A549 (cell line): ENCODE measurements at regions not wholly inside any gene's neighbourhood (a gene's known extent, or its start where the extent isn't known, plus 50 kb on each side); places are given as distances from the start of the nearest gene placed in this dataset.

Source experiments
- ATAC-seq, 2 experiments: fragments of 200-7000 bp in 1 of 2; fragments of >200 bp in 1 of 2; cut with Nextera tagmentation in 1 of 2; cut with Tn5 transposase in 1 of 2; 3 replicates each; pipeline versions ENCODE4 v1.8.0 to v1.9.1; 2018 to 2020; ENCODE audit warnings: mild to moderate bottlenecking in 1 of 2, moderate library complexity in 1 of 2
- CTCF ChIA-PET: fragments of 300-600 bp; sonication (Branson Sonifier 250); formaldehyde crosslinking; extraction: SDS; loops from one replicate; lab custom pipeline; 2021; ENCODE audit warnings: antibody characterized with exemption, inconsistent platforms; lab: Yijun Ruan, JAX
- POLR2A ChIA-PET: fragments of 350-600 bp; formaldehyde crosslinking; extraction: SDS; loops from one replicate; lab custom pipeline; 2021; ENCODE audit warnings: antibody characterized with exemption, inconsistent platforms; lab: Yijun Ruan, JAX
- DNase-seq, 2 experiments: peaks; one replicate each; pipeline versions ENCODE4 v3.0.0 to v3.0.0-alpha.2; 2011 to 2016; ENCODE audit warnings: low read depth in 1 of 2, low spot score in 1 of 2
- FAIRE-seq: peaks from 2 replicates; lab custom pipeline; 2011; peaks lifted over from hg19 to GRCh38; lab: Jason Lieb, UNC
- H3K27ac ChIP-seq, 2 experiments: fragments of >200 bp; sonication (Bioruptor Twin); formaldehyde crosslinking; 3 replicates each; pipeline ENCODE4 v1.5.1; 2016 to 2017
- H3K4me1 ChIP-seq: fragments of >200 bp; sonication (Bioruptor Twin); formaldehyde crosslinking; 3 replicates; pipeline ENCODE4 v1.6.1; 2016
- H3K4me2 ChIP-seq: fragments of >200 bp; sonication (Bioruptor Twin); formaldehyde crosslinking; 3 replicates; pipeline ENCODE4 v1.6.1; 2016
- H3K4me3 ChIP-seq: fragments of >200 bp; sonication (Bioruptor Twin); formaldehyde crosslinking; 3 replicates; pipeline ENCODE4 v1.5.1; 2016
- H3K9me3 ChIP-seq: fragments of >200 bp; sonication (Bioruptor Twin); formaldehyde crosslinking; 3 replicates; pipeline ENCODE4 v1.6.1; 2016
- BHLHE40 ChIP-seq: IDR thresholded peaks from 2 replicates; pipeline ENCODE4 v1.6.1; 2012; ENCODE audit warnings: low read depth, low read length, inconsistent platforms
- CHD2 ChIP-seq: fragments of 150-350 bp; IDR thresholded peaks from 2 replicates; pipeline ENCODE4 v1.6.1; 2014; ENCODE audit warnings: low read length; ENCODE audit not compliant: partially characterized antibody
- EHF ChIP-seq: fragments of 250-450 bp; sonication (Bioruptor Pico); IDR thresholded peaks from 2 replicates; pipeline ENCODE4 v1.5.0; 2020; ENCODE audit warnings: mild to moderate bottlenecking
- EHMT2 ChIP-seq: fragments of 200-600 bp; sonication (generic); IDR thresholded peaks from 2 replicates; pipeline ENCODE4 v1.6.1; 2016; ENCODE audit warnings: antibody characterized with exemption, low read depth, mild to moderate bottlenecking, moderate library complexity
- EP300 ChIP-seq, 2 experiments: fragments of >200 bp; sonication (Bioruptor Twin); formaldehyde crosslinking; IDR thresholded peaks; 2 replicates in 1 of 2; 3 replicates in 1 of 2; pipeline ENCODE4 v1.6.1; 2016 to 2017
- ESRRA ChIP-seq: fragments of 150-350 bp; IDR thresholded peaks from 2 replicates; pipeline ENCODE4 v1.6.1; 2014; ENCODE audit warnings: mild to moderate bottlenecking, low read length, borderline replicate concordance
- FOSL2 ChIP-seq, 2 experiments: fragments of 450-650 bp in 1 of 2; fragments of >200 bp in 1 of 2; sonication (Bioruptor Twin) in 1 of 2; formaldehyde crosslinking; IDR thresholded peaks; 2 replicates each; pipeline versions ENCODE4 v1.5.0 to v1.6.1; 2016 to 2020; ENCODE audit warnings: mild to moderate bottlenecking in 1 of 2, moderate library complexity in 1 of 2
- HEYL ChIP-seq: fragments of 250-450 bp; sonication (Bioruptor Pico); IDR thresholded peaks from 2 replicates; pipeline ENCODE4 v1.8.0; 2021; ENCODE audit warnings: mild to moderate bottlenecking, moderate library complexity
- JUN ChIP-seq, 2 experiments: fragments of >200 bp; sonication (Bioruptor Twin); formaldehyde crosslinking; IDR thresholded peaks; 2 replicates in 1 of 2; 3 replicates in 1 of 2; pipeline ENCODE4 v1.6.1; 2016 to 2017
- MAFK ChIP-seq: fragments of 450-650 bp; IDR thresholded peaks from 2 replicates; pipeline ENCODE4 v1.6.1; 2014; ENCODE audit not compliant: partially characterized antibody
- MAZ ChIP-seq: fragments of 150-350 bp; IDR thresholded peaks from 2 replicates; pipeline ENCODE4 v1.6.1; 2014; ENCODE audit warnings: antibody characterized with exemption, low read depth, low read length, borderline replicate concordance
- NFE2L2 ChIP-seq: fragments of 150-350 bp; conservative IDR thresholded peaks from 2 replicates; pipeline ENCODE4 v1.6.1; 2014; ENCODE audit warnings: low read length
- NR3C1 ChIP-seq: fragments of >200 bp; sonication (Bioruptor Twin); formaldehyde crosslinking; IDR thresholded peaks from 3 replicates; pipeline ENCODE4 v1.6.1; 2017
- PHF8 ChIP-seq: fragments of 200-600 bp; sonication (generic); IDR thresholded peaks from 2 replicates; pipeline ENCODE4 v1.6.1; 2016; ENCODE audit warnings: low read depth, mild to moderate bottlenecking, antibody characterized with exemption, moderate library complexity, borderline replicate concordance
- POLR2A ChIP-seq: IDR thresholded peaks from 2 replicates; pipeline ENCODE4 v1.6.1; 2012; ENCODE audit warnings: mild to moderate bottlenecking, low read length
- RARB ChIP-seq: fragments of 250-450 bp; sonication (Bioruptor Pico); IDR thresholded peaks from 2 replicates; pipeline ENCODE4 v1.8.0; 2021; ENCODE audit warnings: mild to moderate bottlenecking, moderate library complexity
- REST ChIP-seq: fragments of 200-600 bp; sonication (generic); IDR thresholded peaks from 2 replicates; pipeline ENCODE4 v1.6.1; 2016; ENCODE audit warnings: antibody characterized with exemption, mild to moderate bottlenecking, moderate library complexity
- RFX5 ChIP-seq: fragments of 450-650 bp; IDR thresholded peaks from 2 replicates; pipeline ENCODE4 v1.7.1; 2014; ENCODE audit warnings: antibody characterized with exemption, mild to moderate bottlenecking, moderate library complexity
- TFCP2L1 ChIP-seq: fragments of 250-450 bp; sonication (Bioruptor Pico); IDR thresholded peaks from 2 replicates; pipeline ENCODE4 v1.5.0; 2021; ENCODE audit warnings: mild to moderate bottlenecking
- ZFP36 ChIP-seq: fragments of 450-650 bp; IDR thresholded peaks from 2 replicates; pipeline ENCODE4 v1.6.1; 2014; ENCODE audit warnings: borderline replicate concordance; ENCODE audit not compliant: partially characterized antibody
- ZNF302 ChIP-seq: fragments of 250-450 bp; sonication (Bioruptor Pico); IDR thresholded peaks from 2 replicates; pipeline ENCODE4 v1.9.0; 2021; ENCODE audit warnings: inconsistent platforms, mild to moderate bottlenecking, moderate library complexity
- WGBS: methylation state at CpG from one replicate; pipeline ENCODE4 v1.1.6; 2017; ENCODE audit errors: missing lambda C conversion rate; 5-methylcytosine and 5-hydroxymethylcytosine counted together
- TF ChIP-seq, protein P1 (sequence below): fragments of 250-450 bp; sonication (Bioruptor Pico); IDR thresholded peaks from 2 replicates; pipeline ENCODE4 v1.5.0; 2020; ENCODE audit warnings: low read depth, mild to moderate bottlenecking, moderate library complexity
- TF ChIP-seq, protein P2 (sequence below): fragments of 150-350 bp; IDR thresholded peaks from 2 replicates; pipeline ENCODE4 v1.6.1; 2014; ENCODE audit warnings: low read depth, mild to moderate bottlenecking, low read length

DNA sequence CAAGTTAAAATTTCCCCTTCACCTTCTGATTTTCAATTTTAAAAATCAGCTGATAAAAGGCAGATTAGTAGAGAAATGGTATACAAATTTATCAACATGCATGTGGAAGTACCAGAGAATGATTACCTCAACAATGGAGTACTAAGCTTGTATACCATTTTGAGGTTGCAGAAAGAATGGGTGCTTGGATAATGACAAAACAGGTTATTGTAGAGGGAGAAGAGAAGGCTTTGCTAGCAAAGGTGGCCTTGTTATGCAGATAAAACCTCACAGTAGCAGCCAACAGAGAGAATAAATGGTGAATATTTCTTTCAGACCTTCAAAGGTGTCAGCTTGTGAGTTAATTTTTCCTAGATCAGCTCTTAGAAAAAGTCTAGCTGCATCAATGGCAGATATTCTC is 1174.9 kb upstream of the ADGRL4 start:
- TF ChIP-seq EHF (CRISPR knock-in tag) (no peak), MAFK (no peak), BHLHE40 (no peak), MAZ (no peak)
- no peaks in the 10 kb centered on the region for H3K9me3 ChIP-seq
- no peak overlapping the region for H3K27ac ChIP-seq
- H3K4me3 ChIP-seq: no peak overlapping the region
- no peak for FAIRE-seq
- H3K4me1 ChIP-seq: no peaks in the 10 kb centered on the region
- no peak overlapping the region for H3K4me2 ChIP-seq
- no peak for ATAC-seq
- CTCF ChIA-PET: no interaction called here
- no peak for DNase-seq
- POLR2A ChIA-PET: no interaction called here

DNA sequence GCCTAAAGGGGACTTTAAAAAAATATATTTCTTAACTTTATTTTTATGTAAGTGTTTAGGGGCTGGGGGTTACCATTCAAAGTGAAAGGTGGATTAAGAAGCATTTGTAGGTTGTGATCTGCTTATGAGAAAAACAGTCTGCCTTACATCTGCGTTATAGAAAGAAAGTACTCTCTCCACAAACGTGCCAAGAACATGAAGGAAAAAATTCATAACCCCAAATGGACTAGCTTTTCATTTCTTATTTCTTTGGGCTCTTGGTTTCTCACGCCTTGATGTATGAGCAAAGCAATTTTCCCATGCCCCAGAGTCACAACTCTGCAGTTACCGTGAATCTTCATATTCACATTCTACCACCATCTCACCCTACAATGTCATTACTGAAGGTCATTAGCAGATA is 1165.1 kb upstream of the ADGRL4 start:
- CTCF ChIA-PET: interaction anchor here (1.1 kb wide), 1 partner anchor 20 kb away, joined by 3 read pairs; no protein-coding TSS in a partner anchor
- Histone ChIP-seq H3K4me1 (no peaks in the 10 kb centered on the region), H3K4me3 (no peak overlapping the region), H3K9me3 (no peaks in the 10 kb centered on the region), H3K4me2 (no peak overlapping the region), H3K27ac (no peak overlapping the region)
- TF ChIP-seq ZFP36: no peak
- no peak for FAIRE-seq
- POLR2A ChIA-PET: no interaction called here
- ATAC-seq: no peak
- no peak for DNase-seq
- 38% methylated on average over 4 of the region's 4 CpGs for WGBS

GRCh38 chr1:80170811-80171485 is 1164.4 kb upstream of the ADGRL4 start:
- Histone ChIP-seq H3K4me3 (no peak overlapping the region), H3K27ac (no peak overlapping the region), H3K4me2 (no peak overlapping the region), H3K4me1 (no peaks in the 10 kb centered on the region), H3K9me3 (no peaks in the 10 kb centered on the region)
- FAIRE-seq: no peak
- WGBS: 4% methylated on average over 1 of the region's 1 CpG
- CTCF ChIA-PET: no interaction called here
- ATAC-seq: no peak
- POLR2A ChIA-PET: no interaction called here
- DNase-seq: no peak
- no peak for TF ChIP-seq PHF8
- no peak for TF ChIP-seq TFCP2L1 (CRISPR knock-in tag)
- no peak for TF ChIP-seq ZFP36
- TF ChIP-seq ESRRA: no peak
- TF ChIP-seq JUN (IDR thresholded peaks at IDR 0.05): no peak
- no peak for TF ChIP-seq POLR2A
- no peak for TF ChIP-seq RARB

GRCh38 chr1:80164150-80164549 is 1157.6 kb upstream of the ADGRL4 start:
- CTCF ChIA-PET: no interaction called here
- TF ChIP-seq EP300 (IDR thresholded peaks at IDR 0.05) (no peak), REST (no peak), RARB (no peak), NFE2L2 (no peak), FOSL2 (IDR thresholded peaks at IDR 0.05) (no peak), FOSL2 (CRISPR knock-in tag; IDR thresholded peaks at IDR 0.05) (no peak), HEYL (CRISPR knock-in tag) (no peak), RFX5 (no peak), PHF8 (no peak), ZNF302 (CRISPR knock-in tag) (no peak), EHMT2 (no peak), CHD2 (no peak), POLR2A (no peak), NR3C1 (no peak), ESRRA (no peak)
- TF ChIP-seq, protein P1, sequence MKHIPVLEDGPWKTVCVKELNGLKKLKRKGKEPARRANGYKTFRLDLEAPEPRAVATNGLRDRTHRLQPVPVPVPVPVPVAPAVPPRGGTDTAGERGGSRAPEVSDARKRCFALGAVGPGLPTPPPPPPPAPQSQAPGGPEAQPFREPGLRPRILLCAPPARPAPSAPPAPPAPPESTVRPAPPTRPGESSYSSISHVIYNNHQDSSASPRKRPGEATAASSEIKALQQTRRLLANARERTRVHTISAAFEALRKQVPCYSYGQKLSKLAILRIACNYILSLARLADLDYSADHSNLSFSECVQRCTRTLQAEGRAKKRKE (CRISPR knock-in tag): no peak
- TF ChIP-seq, protein P2, sequence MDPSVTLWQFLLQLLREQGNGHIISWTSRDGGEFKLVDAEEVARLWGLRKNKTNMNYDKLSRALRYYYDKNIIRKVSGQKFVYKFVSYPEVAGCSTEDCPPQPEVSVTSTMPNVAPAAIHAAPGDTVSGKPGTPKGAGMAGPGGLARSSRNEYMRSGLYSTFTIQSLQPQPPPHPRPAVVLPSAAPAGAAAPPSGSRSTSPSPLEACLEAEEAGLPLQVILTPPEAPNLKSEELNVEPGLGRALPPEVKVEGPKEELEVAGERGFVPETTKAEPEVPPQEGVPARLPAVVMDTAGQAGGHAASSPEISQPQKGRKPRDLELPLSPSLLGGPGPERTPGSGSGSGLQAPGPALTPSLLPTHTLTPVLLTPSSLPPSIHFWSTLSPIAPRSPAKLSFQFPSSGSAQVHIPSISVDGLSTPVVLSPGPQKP: no peak
- ATAC-seq: no peak
- no peak for DNase-seq
- H3K4me1 ChIP-seq: no peaks in the 10 kb centered on the region
- H3K4me3 ChIP-seq: no peak overlapping the region
- H3K27ac ChIP-seq: no peak overlapping the region
- H3K4me2 ChIP-seq: no peak overlapping the region
- FAIRE-seq: no peak
- no peaks in the 10 kb centered on the region for H3K9me3 ChIP-seq
- POLR2A ChIA-PET: no interaction called here
